Ammon's horn (tissue), 1 donor: ENCODE measurements at regions not wholly inside any gene's neighbourhood (a gene's known extent, or its start where the extent isn't known, plus 50 kb on each side); places are given as distances from the start of the nearest gene placed in this dataset.

Source experiments
- DNase-seq: peaks from one replicate; pipeline ENCODE4 v3.0.0-alpha.2; 2016; ENCODE audit warnings: low spot score

GRCh38 chr6:153231048-153231646, 100.1 kb upstream of the RGS17 start:
- peak; percentile 55 for DNase-seq

GRCh38 chr6:153218184-153218792, 87.2 kb upstream of the RGS17 start:
- no peak for DNase-seq

GRCh38 chr6:153216789-153217188, 85.7 kb upstream of the RGS17 start:
- DNase-seq, result no peak

- no peak for DNase-seq
Observed at GRCh38 chr6:153215242-153215641, 84.2 kb upstream of the RGS17 start.

GRCh38 chr6:153214436-153214835, 83.4 kb upstream of the RGS17 start:
- no peak for DNase-seq

- no peak for DNase-seq
Observed at GRCh38 chr6:153210083-153210482, 79.0 kb upstream of the RGS17 start.

- DNase-seq, result peak; percentile 23
Observed at GRCh38 chr6:153208706-153209105, 77.6 kb upstream of the RGS17 start.

- no peak for DNase-seq
Observed at GRCh38 chr6:153207617-153208016, 76.5 kb upstream of the RGS17 start.

GRCh38 chr6:153207006-153207405, 75.9 kb upstream of the RGS17 start:
- no peak for DNase-seq

GRCh38 chr6:153192943-153193885, 62.1 kb upstream of the RGS17 start:
- no peak for DNase-seq

- DNase-seq, result no peak
Observed at GRCh38 chr6:153183925-153184324, 52.8 kb upstream of the RGS17 start.
